Liver (tissue), 3 donors: ENCODE measurements at regions not wholly inside any gene's neighbourhood (a gene's known extent, or its start where the extent isn't known, plus 50 kb on each side); places are given as distances from the start of the nearest gene placed in this dataset.

Experiments used
- FOXA1 ChIP-seq: IDR thresholded peaks from 2 replicates; pipeline ENCODE4 v1.6.1; 2016; ENCODE audit warnings: antibody characterized with exemption
- GABPA ChIP-seq, 2 donors: IDR thresholded peaks in 1 of 2; conservative IDR thresholded peaks in 1 of 2; 2 replicates each; pipeline ENCODE4 v1.6.1; 2016; ENCODE audit warnings: antibody characterized with exemption in 2 of 2, mild to moderate bottlenecking in 1 of 2, moderate library complexity in 1 of 2
- JUND ChIP-seq, 2 donors: IDR thresholded peaks; 2 replicates each; pipeline ENCODE4 v1.6.1; 2016; ENCODE audit warnings: antibody characterized with exemption in 2 of 2
- RAD21 ChIP-seq, 2 donors: IDR thresholded peaks; 2 replicates each; pipeline ENCODE4 v1.6.1; 2016; ENCODE audit warnings: antibody characterized with exemption in 2 of 2, mild to moderate bottlenecking in 2 of 2
- RXRA ChIP-seq, 2 donors: IDR thresholded peaks; 2 replicates each; pipeline ENCODE4 v1.6.1; 2017 to 2018; ENCODE audit warnings: antibody characterized with exemption in 2 of 2, mild to moderate bottlenecking in 1 of 2
- SP1 ChIP-seq: IDR thresholded peaks from 2 replicates; pipeline ENCODE4 v1.6.1; 2018; ENCODE audit warnings: antibody characterized with exemption, mild to moderate bottlenecking
- TAF1 ChIP-seq: conservative IDR thresholded peaks from 2 replicates; pipeline ENCODE4 v1.6.1; 2016; ENCODE audit warnings: antibody characterized with exemption, mild to moderate bottlenecking
- TF ChIP-seq, protein P1 (sequence below): fragments of 150-350 bp; IDR thresholded peaks from 2 replicates; pipeline ENCODE4 v1.5.1; 2017; ENCODE audit warnings: improper control_type of control experiment, low read depth, low read length; ENCODE audit not compliant: missing input control
- TF ChIP-seq, protein P2 (sequence below): IDR thresholded peaks from 2 replicates; pipeline ENCODE4 v1.6.1; 2016; ENCODE audit warnings: antibody characterized with exemption
- TF ChIP-seq, protein P3 (sequence below): IDR thresholded peaks from 2 replicates; pipeline ENCODE4 v1.6.1; 2016; ENCODE audit warnings: antibody characterized with exemption
- TF ChIP-seq, protein P4 (sequence below): IDR thresholded peaks from 2 replicates; pipeline ENCODE4 v1.6.1; 2016; ENCODE audit warnings: antibody characterized with exemption, mild to moderate bottlenecking
- donor health status: healthy.
- donor health status: healthy.

DNA sequence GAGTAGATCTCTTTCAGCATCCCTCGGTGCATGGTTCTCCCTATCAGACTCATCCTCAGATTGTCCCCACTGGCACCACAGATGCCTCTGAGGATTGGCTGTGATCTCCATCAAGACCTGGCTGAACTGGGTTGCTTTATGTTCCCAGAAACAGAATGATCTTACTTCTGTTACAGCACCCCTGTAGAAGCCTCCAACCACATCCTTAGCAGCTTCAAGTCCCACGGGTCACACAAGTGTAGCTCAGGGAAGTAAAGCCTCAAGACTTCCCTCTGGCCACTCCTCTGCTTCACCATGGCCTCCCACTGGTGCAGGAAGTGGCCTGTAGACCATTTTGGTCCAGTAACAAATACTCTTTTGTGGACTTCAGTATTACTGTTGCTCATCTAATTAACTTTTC lies 566.4 kb upstream of the SUCLG2 start:
- TF ChIP-seq SP1 (no peak), GABPA (IDR thresholded peaks at IDR 0.05 in 1 of 2, conservative IDR thresholded peaks at IDR 0.05 in 1 of 2) (no peak), RAD21 (IDR thresholded peaks at IDR 0.05) (no peak), JUND (IDR thresholded peaks at IDR 0.05) (no peak), RXRA (IDR thresholded peaks at IDR 0.05) (no peak), TAF1 (no peak), FOXA1 (no peak)
- TF ChIP-seq, protein P1, sequence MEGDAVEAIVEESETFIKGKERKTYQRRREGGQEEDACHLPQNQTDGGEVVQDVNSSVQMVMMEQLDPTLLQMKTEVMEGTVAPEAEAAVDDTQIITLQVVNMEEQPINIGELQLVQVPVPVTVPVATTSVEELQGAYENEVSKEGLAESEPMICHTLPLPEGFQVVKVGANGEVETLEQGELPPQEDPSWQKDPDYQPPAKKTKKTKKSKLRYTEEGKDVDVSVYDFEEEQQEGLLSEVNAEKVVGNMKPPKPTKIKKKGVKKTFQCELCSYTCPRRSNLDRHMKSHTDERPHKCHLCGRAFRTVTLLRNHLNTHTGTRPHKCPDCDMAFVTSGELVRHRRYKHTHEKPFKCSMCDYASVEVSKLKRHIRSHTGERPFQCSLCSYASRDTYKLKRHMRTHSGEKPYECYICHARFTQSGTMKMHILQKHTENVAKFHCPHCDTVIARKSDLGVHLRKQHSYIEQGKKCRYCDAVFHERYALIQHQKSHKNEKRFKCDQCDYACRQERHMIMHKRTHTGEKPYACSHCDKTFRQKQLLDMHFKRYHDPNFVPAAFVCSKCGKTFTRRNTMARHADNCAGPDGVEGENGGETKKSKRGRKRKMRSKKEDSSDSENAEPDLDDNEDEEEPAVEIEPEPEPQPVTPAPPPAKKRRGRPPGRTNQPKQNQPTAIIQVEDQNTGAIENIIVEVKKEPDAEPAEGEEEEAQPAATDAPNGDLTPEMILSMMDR, result no peak
- TF ChIP-seq, protein P2, sequence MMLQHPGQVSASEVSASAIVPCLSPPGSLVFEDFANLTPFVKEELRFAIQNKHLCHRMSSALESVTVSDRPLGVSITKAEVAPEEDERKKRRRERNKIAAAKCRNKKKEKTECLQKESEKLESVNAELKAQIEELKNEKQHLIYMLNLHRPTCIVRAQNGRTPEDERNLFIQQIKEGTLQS, result no peak
- TF ChIP-seq, protein P3, sequence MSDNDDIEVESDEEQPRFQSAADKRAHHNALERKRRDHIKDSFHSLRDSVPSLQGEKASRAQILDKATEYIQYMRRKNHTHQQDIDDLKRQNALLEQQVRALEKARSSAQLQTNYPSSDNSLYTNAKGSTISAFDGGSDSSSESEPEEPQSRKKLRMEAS, result no peak
- TF ChIP-seq, protein P4, sequence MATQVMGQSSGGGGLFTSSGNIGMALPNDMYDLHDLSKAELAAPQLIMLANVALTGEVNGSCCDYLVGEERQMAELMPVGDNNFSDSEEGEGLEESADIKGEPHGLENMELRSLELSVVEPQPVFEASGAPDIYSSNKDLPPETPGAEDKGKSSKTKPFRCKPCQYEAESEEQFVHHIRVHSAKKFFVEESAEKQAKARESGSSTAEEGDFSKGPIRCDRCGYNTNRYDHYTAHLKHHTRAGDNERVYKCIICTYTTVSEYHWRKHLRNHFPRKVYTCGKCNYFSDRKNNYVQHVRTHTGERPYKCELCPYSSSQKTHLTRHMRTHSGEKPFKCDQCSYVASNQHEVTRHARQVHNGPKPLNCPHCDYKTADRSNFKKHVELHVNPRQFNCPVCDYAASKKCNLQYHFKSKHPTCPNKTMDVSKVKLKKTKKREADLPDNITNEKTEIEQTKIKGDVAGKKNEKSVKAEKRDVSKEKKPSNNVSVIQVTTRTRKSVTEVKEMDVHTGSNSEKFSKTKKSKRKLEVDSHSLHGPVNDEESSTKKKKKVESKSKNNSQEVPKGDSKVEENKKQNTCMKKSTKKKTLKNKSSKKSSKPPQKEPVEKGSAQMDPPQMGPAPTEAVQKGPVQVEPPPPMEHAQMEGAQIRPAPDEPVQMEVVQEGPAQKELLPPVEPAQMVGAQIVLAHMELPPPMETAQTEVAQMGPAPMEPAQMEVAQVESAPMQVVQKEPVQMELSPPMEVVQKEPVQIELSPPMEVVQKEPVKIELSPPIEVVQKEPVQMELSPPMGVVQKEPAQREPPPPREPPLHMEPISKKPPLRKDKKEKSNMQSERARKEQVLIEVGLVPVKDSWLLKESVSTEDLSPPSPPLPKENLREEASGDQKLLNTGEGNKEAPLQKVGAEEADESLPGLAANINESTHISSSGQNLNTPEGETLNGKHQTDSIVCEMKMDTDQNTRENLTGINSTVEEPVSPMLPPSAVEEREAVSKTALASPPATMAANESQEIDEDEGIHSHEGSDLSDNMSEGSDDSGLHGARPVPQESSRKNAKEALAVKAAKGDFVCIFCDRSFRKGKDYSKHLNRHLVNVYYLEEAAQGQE, result no peak
